DMS 273 (cell line): ENCODE measurements at regions not wholly inside any gene's neighbourhood (a gene's known extent, or its start where the extent isn't known, plus 50 kb on each side); places are given as distances from the start of the nearest gene placed in this dataset.

Source experiments
- DNase-seq: peaks from one replicate; lab custom pipeline; 2025; ENCODE audit not compliant: unreplicated experiment; lab: John Stamatoyannopoulos, UW

DNA sequence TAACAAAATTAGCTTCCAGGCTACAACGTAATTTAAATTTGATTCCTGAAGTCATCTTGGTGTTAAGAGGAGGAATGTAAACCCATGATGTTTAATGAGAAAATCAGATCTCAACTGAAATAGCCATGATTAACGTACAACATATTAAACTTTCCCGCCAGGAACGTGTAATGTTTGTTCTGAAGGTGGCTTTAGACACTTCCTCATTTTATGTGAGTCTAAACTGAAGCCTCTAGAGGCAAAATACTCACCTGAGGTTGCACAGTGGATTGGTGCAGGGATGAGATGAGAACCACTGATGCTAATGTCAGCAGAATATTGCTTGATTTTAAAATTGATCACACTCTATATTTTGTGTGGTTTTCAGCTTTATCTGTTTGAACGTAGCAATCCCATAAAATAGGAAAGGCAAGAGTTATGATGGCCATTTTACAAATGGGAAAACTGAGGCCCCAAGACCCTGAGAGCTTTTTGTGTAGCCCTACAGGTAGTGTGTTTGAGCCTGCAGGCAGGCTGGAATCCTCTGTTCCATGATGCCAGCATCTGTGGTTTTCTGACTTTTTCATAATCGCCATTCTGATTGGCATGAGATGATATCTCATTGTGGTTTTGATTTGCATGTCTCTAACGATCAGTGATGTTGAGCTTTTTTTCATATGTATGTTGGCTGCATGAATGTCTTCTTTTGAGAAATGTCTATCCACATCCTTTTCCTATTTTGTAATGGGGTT is 243.7 kb upstream of the BMPER start:
- DNase-seq = no peak

DNA sequence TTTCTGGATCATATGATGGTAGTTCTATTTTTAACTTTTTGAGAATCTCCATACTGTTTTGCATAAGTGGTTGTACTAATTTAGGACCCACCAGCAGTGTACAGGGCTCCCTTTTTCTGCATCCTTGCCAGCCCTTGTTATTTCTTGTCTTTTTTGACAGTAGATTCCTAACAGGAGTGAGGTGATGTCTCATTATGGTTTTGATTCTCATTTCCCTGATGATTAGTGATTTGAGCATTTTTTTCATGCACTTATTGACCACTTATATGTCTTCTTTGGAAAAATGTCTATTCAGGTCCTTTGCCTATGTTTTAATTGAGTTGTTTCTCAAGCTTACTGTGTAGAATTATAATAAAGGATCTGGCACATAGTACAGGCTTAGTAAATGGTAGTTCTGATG is 238.8 kb upstream of the BMPER start:
- no peak for DNase-seq

DNA sequence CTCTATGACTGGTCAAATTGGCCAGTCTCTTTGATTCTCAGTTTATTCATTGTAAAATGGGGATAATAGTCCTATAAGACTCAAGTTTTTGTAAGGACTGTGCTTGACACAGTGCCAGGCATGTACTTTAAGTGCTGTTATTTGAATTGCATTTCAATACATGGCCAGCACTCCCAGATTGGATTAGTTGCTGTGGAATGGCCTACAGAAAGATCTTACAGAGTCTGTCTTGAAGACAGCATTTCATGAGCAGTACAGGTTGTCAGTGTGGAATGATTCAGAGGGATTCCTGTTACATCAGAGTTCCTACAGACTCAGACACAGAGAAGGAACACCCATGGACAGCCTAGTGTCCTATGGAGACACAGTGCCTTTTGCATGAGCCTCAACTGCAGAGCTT is 238.1 kb upstream of the BMPER start:
- DNase-seq = no peak

DNA sequence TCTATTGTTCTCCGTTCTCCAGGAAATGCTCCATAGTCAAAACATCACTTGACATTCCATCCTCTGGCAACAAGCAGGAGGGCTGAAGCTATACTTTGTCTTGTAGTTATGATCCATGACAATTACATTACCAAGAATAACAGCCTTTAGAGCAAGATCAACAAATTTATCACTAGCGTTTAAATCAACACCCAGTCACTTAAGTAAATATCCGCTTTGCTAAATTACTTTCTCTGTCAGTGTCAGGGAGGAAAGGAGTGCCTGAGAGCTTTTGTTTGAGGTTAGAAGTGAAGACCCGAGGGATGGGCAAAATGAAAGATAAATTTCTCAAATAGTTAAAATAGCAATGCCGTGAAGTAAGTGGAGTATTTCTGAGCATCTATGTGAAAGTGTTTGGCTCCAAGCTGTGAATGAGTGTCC is 236.1 kb upstream of the BMPER start:
- no peak for DNase-seq

DNA sequence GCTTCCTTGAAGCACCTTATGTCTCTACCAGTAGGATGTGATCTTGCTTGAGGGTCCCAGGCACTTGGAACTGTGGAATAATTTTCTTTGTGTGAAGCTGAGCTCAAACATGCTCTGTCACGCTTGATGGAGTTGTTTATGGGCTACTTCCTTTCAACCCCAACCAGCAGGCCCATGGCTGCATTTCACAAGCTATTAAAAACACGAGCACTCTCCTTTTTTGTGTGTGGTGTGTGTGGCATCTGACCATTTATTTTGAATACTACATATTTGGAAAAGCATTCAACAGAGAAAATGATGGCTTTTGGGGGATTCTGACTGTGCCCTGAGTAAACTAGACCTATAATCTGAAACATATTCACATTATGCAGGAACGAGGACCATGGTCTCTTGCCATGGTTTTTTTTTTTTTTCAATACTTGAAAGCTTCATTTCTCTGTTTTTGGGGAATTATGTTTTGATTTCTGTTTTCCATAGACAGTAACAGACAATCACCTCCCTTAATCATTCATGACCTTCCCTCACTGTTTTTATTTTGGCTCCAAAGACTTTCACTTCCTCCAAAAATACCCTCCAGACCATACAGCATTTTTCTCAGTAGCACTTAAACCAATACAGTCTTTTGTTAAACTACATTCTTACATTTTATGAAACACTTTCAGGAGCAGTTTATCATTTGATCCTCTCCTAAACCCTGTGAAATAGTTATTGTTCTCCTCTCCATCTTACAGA is 233.6 kb upstream of the BMPER start:
- no peak for DNase-seq

DNA sequence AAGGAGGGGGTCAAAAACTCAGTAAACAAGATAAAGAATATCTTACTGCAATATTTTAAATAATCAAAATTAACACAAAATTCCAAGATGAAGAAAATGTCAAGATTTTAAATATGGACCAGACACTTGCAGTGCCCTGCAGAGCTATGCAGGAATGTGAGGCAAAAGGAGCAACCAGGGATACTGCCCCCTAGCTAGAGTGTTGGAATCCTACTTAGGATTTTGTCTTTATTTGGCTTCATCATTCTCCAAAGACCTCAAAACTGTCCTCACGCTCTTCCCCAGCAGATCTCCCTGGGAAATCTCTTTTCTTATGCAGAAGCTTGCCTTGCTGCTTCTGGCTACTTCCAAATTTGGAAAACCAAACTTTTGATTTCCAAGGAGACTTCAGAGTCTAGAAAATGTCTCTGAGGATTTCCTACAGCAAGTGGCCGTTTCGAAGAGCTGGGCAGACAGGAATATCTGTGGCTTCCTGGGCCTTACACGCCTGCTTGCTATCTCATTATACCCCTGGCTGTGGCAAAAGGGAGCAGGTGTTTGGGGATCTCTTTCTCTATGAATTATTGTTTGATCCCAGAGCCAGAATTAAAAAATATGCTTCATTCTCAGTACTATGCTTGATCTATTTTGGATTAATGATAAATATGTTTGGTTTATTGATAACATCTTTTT is 232.2 kb upstream of the BMPER start:
- DNase-seq = peak; percentile 5

DNA sequence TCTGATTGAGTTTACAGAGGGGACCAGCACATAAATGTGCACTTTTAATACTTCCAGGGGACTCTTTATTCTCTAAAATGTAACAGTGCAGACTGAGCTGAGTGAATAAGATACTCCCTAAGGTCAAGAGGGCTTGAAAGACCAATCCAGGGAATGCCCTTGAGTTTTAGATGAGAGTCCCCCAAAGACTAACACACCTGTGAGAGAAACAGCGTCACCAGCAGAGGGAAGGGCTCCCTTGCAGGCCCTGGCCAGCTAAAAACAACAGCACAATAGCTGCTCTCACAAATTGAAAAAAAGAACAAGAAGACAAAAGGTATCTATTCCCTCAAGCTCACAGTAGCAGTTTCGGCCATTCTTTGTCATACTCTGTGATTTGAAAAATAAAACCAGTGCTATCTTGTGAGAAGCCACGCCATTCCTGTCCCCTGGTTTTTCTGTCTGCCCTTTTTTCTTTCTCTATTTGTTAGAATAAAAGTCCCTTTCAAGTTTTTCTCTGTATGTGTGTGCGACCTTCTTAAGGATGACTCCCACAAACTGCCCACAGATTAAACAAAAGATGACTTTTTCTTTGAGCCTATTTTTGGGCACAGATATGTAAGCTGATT is 230.4 kb upstream of the BMPER start:
- no peak for DNase-seq

DNA sequence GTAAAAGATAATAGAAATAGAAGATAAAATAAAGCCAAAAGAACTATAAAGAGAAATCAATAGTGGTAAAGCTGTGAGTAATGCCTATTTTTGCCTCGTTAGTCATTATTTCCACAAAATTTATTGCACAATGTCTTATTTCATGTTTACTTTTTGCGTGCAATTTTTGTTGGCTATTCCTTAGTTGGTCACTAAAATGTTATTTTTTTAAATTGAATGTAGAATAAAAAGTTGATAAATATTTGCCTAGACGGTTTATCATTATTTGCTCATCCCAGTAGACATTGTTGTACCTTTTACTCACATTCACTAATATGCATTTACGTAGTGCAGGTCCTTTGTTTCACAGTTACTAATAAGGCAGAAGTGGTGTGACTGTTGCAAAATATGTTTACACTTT is 227.8 kb upstream of the BMPER start:
- no peak for DNase-seq

DNA sequence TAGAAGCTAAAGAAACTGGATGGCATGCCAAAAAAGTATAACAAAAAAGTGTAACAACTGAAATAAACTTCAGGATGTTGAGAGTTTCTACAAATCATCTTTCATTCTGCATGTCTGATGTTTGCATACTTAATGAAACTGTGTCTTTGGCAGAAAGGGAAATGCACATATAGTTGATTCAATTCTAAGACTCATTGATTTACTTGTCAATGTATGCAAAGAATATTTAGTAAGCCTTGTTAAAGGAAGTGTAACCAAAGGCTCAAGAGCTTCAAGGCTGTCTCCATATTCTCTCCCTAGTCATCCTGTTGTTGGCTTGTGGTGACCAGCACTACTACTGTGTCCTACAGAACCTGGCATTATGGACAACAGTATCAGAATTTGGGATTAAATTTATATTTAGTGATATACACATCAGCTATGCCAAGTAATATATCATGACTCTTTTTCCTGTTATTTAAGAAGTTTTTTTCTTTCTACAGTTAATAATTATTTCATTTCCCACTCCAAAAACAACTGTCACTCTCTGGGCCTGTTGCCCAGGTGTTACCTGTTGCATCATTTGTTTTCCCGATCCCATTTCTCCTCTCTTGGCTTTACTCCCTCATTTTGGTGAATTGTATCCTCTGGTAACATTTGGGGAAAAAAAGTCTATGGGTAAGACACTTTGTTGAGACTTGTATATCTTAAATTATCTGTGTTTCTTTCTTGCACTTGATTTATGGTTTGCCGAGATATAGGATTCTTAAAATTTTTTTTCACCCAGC is 226.6 kb upstream of the BMPER start:
- no peak for DNase-seq

DNA sequence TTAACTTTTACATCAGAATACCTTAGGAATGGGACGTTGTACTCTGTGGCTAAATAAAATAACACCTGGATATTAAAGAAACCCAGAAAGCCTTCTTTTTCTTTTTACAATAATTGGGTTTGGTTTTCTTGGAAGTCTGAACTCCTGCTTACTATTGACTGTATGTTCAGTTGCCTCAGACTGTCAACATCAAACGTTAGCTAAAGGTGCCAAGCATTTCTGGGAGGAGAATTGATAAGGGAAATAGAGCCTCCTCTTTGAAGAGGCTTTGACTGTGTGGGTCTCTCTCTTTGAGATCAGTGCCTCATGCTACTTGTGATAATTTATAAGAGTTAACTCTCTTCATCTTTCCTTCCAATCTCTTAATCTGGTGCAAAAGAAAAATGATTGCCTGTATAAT is 224.7 kb upstream of the BMPER start:
- no peak for DNase-seq

DNA sequence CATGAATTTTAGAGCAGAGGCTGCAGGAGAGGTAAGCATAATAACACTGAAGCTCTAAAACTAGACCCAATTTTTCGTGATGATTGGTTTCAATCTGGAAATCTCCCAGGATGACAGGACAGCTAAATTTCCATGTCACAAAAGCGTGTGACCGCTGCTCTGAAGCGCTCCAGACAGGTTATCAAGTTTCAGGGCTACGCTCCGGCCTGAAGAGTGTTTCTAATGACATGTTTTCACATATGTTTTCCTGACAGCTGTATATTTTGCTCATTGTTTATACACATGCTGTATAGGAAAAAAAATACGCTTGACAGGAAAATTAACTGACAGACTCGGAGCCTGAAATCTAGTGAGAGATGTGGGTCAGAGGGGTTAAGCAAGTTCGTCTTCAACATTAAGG is 219.8 kb upstream of the BMPER start:
- DNase-seq = no peak

DNA sequence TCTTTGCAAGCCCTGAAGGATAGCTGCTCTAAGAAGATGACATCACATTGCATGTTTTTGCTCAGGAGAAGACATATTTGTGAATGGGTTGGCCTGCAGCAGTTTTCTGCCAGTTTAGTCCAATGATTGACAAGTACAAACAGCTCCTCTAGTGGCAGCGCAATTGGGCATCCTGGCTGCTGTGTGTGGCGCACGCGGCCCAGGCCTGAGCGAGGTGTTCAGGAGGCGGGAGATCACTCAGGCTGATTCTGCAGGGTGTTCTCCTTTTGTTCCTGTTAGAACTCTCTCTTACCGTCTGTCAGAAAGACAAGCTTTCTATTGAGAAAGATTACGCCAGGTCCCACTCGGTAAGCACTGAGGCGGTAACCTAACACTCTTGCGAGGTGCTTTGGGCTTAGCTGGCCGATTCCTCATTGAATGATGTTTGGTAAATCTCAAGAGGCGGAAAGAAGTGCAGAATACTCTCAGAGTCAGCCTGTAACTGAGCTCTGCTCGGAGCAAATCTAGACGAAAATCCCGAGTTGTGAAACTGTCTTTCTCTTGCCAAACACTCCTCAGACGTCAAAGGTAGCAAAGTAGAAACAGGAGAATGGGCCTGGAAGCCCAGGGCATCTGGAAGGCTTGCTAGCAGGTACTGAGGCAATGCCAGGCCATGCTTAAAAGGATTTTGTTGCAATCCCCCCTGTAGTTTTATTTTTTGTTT is 219.2 kb upstream of the BMPER start:
- DNase-seq = no peak

DNA sequence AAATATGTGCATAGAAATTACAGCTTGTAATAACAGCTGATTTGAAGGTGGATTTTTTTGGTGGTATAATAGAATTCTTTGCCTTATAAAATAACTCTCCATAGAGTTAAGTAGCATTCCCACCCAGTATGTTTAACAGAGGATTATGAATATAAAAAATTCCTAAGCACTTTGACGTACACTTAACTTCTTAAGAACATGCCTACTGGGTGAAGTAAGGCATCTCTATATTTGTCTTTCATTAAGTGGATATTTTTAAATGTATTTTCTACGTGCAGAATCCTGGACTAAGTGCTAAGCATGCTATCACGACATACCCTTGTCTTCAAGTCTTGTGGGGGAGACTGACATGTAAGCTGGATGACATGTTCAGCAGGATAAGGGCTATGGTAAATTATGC is 217.7 kb upstream of the BMPER start:
- no peak for DNase-seq

DNA sequence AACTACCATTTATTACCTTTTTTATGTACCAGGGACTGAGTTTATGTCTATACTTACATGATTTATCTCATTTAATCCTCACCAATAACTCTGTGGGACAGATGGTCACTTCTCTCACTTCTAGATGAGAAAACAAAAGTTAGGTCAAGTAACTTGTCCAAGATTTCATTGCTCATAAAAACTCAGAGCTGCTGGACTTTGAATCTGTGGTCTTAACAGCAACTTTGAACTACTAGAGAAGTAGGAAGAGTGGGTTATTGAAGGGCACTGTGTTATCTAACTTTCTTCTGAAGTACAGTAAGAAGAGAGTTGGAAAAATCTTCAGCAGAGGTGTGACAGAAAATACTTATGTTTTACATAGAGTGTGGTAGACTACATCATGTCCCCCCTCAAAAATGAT is 214.2 kb upstream of the BMPER start:
- no peak for DNase-seq

DNA sequence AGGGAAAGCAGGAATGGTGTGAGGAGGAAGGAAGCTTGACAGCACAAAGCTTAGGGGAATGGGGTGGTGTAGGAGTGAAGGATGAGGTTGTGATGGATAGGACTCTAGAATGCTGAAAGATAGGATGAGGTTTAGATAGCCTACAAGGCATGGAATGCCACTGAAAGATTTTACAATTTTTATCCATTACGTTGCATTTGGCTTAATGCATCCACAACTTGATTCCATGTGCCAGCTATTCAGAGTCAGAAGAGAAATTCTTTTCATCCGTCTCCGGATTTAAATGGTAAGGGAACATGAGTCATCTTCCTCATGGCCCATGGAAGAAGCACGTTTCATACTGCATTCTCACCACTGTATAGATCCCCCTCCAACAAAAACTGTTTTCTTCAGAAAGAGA is 212.4 kb upstream of the BMPER start:
- no peak for DNase-seq

DNA sequence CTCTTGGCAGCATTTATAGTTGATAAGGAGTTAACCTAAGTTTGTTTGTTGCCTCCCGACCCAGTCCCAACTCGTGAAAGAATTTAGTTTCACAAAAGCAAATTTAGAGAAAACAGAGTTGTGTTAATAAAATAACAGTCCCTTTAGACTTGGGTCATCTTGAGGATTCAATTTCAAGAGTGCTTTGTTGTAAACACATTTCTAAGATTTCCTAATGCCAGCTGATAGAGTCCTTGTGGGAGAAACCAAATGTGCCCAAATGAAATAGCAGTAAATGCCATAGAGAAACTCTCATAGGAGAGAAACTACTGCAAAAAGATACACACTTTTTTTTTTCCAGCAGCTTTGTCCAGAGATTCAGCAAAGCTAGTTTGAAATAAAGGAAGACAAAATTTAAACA is 211.3 kb upstream of the BMPER start:
- DNase-seq = no peak

DNA sequence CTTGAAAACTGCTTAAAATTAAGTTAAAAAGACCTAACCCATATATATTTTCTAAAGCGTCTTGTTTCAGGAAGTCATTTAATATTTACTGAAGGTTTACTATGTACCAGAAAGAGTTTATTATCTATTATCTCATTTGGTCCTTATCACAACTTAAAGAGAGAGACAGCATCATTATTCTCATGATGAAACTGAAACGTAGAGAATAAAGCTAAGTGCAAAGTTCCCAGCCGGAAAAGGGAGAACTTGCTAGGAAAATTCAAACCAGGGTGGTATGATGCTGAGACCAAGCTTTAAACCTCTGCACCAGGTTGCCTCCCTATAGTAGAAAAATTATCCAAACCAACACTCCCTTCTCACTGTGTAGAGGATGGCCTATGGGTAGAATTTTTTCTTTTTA is 207.7 kb upstream of the BMPER start:
- DNase-seq = no peak

DNA sequence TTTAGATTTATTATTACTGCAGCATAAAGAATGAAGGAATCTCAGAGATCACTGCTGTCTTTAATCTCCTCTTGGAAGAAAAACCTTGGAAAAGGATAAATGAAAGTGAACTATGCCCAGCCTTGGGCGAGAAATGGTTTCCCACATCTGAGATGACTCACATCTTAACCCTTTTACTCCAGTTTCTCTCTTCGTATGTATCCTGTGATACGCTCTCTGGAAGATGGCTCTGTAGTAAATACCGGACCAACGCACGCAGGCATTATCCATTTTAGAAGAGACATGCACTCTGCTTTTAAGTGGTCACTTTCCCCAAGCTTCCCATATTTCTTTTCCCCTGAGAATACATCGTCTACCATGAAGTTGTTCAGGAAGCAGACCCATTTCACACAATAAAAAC is 207.3 kb upstream of the BMPER start:
- DNase-seq = no peak

DNA sequence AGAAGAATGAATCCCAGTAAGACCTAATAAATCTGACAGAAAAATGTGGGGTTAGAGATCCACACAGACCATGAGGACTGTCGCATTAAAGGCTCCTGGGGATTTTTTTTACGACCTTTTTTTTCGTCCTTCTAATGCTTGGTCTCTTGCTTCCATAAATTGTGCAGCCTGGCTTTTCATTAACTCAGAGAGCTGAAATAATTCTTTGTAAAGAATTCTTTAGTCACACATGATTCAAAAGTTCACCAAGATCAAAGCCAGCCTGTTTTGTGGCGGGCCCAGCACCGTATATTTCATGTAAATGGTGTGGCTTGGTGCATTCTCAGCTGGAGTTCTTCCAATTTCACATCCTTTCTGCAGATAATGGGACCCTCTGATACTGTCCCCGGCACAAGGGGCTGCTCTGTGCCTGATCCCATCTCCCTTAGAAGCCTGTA is 206.6 kb upstream of the BMPER start:
- no peak for DNase-seq
